Astrocyte of the hippocampus (primary cell): ENCODE measurements at regions not wholly inside any gene's neighbourhood (a gene's known extent, or its start where the extent isn't known, plus 50 kb on each side); places are given as distances from the start of the nearest gene placed in this dataset.
"Not testable (repeated sequence)": the region's sequence is repeated elsewhere in the genome, so short reads cannot be mapped to it uniquely, and the experiment has no call there.

Experiments used
- DNase-seq: peaks from one replicate; pipeline ENCODE4 v3.0.0; 2011; ENCODE audit warnings: low read depth, low spot score

- no peak for DNase-seq
Measured at GRCh38 chr2:199570934-199571333, 113.2 kb upstream of the SATB2 start.

- no peak for DNase-seq
Measured at GRCh38 chr2:199569336-199569735, 111.6 kb upstream of the SATB2 start.

- DNase-seq: no peak
Measured at GRCh38 chr2:199558156-199558555, 100.4 kb upstream of the SATB2 start.

- DNase-seq: no peak
Measured at GRCh38 chr2:199556527-199557285, 99.0 kb upstream of the SATB2 start.

GRCh38 chr2:199554026-199554425 lies 96.3 kb upstream of the SATB2 start:
- DNase-seq: no peak

- DNase-seq: no peak
Measured at GRCh38 chr2:199552141-199552540, 94.4 kb upstream of the SATB2 start.

- no peak for DNase-seq
Measured at GRCh38 chr2:199543606-199544172, 86.0 kb upstream of the SATB2 start.

GRCh38 chr2:199535445-199536177 lies 77.9 kb upstream of the SATB2 start:
- no peak for DNase-seq

- DNase-seq: not testable (repeated sequence)
Measured at GRCh38 chr2:199533873-199534272, 76.1 kb upstream of the SATB2 start.

GRCh38 chr2:199527071-199527470 lies 69.3 kb upstream of the SATB2 start:
- no peak for DNase-seq

- DNase-seq: no peak
Measured at GRCh38 chr2:199524689-199525574, 67.2 kb upstream of the SATB2 start.

- DNase-seq: no peak
Measured at GRCh38 chr2:199509403-199509802, 51.7 kb upstream of the SATB2 start.
